OCI-LY3 (cell line): ENCODE measurements at regions not wholly inside any gene's neighbourhood (a gene's known extent, or its start where the extent isn't known, plus 50 kb on each side); places are given as distances from the start of the nearest gene placed in this dataset.

ENCODE experiments used
- H2AFZ ChIP-seq: fragments of 200-600, 300-600 bp; shearing (Covaris generic); 2 replicates; pipeline ENCODE4 v1.6.0; 2014; ENCODE audit warnings: antibody characterized with exemption, low read depth, low read length
- H3K27ac ChIP-seq: fragments of 200-600, 300-600 bp; sonication (generic); 2 replicates; pipeline ENCODE4 v1.5.1; 2014; ENCODE audit warnings: mild to moderate bottlenecking, low read length, moderate library complexity, mixed read lengths
- H3K27me3 ChIP-seq: fragments of 200-600, 300-600 bp; sonication (generic); 2 replicates; pipeline ENCODE4 v1.6.1; 2014; ENCODE audit warnings: low read depth, low read length, mixed read lengths
- H3K36me3 ChIP-seq: fragments of 200-600, 300-600 bp; sonication (generic); replicated peaks from 2 replicates; pipeline ENCODE3; 2014; ENCODE audit warnings: low read depth, low read length, mixed read lengths
- H3K4me1 ChIP-seq: fragments of 300-600, 200-600 bp; sonication (generic); 2 replicates; pipeline ENCODE4 v1.6.1; 2014; ENCODE audit warnings: low read length, mixed read lengths
- H3K4me2 ChIP-seq: fragments of 200-600, 300-600 bp; sonication (generic); 2 replicates; pipeline ENCODE4 v1.6.1; 2014; ENCODE audit warnings: low read length, mixed read lengths
- H3K4me3 ChIP-seq: fragments of 300-600, 200-600 bp; sonication (generic); 2 replicates; pipeline ENCODE4 v1.5.1; 2014; ENCODE audit warnings: antibody characterized with exemption, mild to moderate bottlenecking, low read length, moderate library complexity
- H3K79me2 ChIP-seq: fragments of 300-600, 200-600 bp; shearing (Covaris generic); 2 replicates; pipeline ENCODE4 v1.6.1; 2014; ENCODE audit warnings: mild to moderate bottlenecking, low read length, mixed read lengths
- H3K9ac ChIP-seq: fragments of 300-600, 200-600 bp; shearing (Covaris generic); 2 replicates; pipeline ENCODE4 v1.6.0; 2014; ENCODE audit warnings: mild to moderate bottlenecking, low read length, moderate library complexity
- H3K9me3 ChIP-seq: fragments of 200-600, 300-600 bp; shearing (Covaris generic); 2 replicates; pipeline ENCODE4 v1.6.1; 2014; ENCODE audit warnings: low read length, mixed read lengths; ENCODE audit not compliant: insufficient read depth
- H4K20me1 ChIP-seq: fragments of 200-600, 300-600 bp; sonication (generic); 2 replicates; pipeline ENCODE4 v1.6.1; 2016; ENCODE audit warnings: low read length, mixed read lengths; ENCODE audit not compliant: insufficient read depth
- CTCF ChIP-seq: fragments of 200-600, 300-600 bp; sonication (generic); IDR thresholded peaks from 2 replicates; pipeline ENCODE4 v1.5.1; 2014; ENCODE audit warnings: antibody characterized with exemption, low read length, low read depth
- EZH2phosphoT487 ChIP-seq: fragments of 200-600 bp; shearing (Covaris generic); IDR thresholded peaks from 2 replicates; pipeline ENCODE4 v1.6.1; 2018; ENCODE audit warnings: antibody characterized with exemption, mixed run types, low read depth

- no peaks in the 10 kb centered on the region for H4K20me1 ChIP-seq
- H3K27ac ChIP-seq, result no peak overlapping the region
- TF ChIP-seq EZH2phosphoT487, result no peak
- no peak for TF ChIP-seq CTCF
- no peaks in the 10 kb centered on the region for H3K36me3 ChIP-seq
- no peaks in the 10 kb centered on the region for H3K27me3 ChIP-seq
- H3K79me2 ChIP-seq, result no peaks in the 10 kb centered on the region
- H3K4me2 ChIP-seq, result no peak overlapping the region
- no peak overlapping the region for H3K9ac ChIP-seq
- H3K4me3 ChIP-seq, result no peak overlapping the region
- H2AFZ ChIP-seq, result no peak overlapping the region
- H3K4me1 ChIP-seq, result no peaks in the 10 kb centered on the region
- H3K9me3 ChIP-seq, result no peaks in the 10 kb centered on the region
Measured at GRCh38 chr19:30906871-30907270, 442.4 kb downstream of the TSHZ3 start.

- Histone ChIP-seq H3K4me3 (no peak overlapping the region), H4K20me1 (no peaks in the 10 kb centered on the region), H3K9me3 (no peaks in the 10 kb centered on the region), H3K79me2 (no peaks in the 10 kb centered on the region), H3K27me3 (no peaks in the 10 kb centered on the region), H3K4me2 (no peak overlapping the region), H3K9ac (no peak overlapping the region), H3K4me1 (no peaks in the 10 kb centered on the region), H3K36me3 (no peaks in the 10 kb centered on the region), H3K27ac (no peak overlapping the region), H2AFZ (no peak overlapping the region)
- TF ChIP-seq CTCF (no peak), EZH2phosphoT487 (no peak)
Measured at GRCh38 chr19:30900051-30900450, 449.2 kb downstream of the TSHZ3 start.

GRCh38 chr19:30898353-30899103, 450.7 kb downstream of the TSHZ3 start:
- no peaks in the 10 kb centered on the region for H3K79me2 ChIP-seq
- no peaks in the 10 kb centered on the region for H3K27me3 ChIP-seq
- no peaks in the 10 kb centered on the region for H3K9me3 ChIP-seq
- TF ChIP-seq EZH2phosphoT487 (no peak), CTCF (no peak)
- H2AFZ ChIP-seq, result no peak overlapping the region
- no peak overlapping the region for H3K27ac ChIP-seq
- no peak overlapping the region for H3K9ac ChIP-seq
- no peaks in the 10 kb centered on the region for H3K36me3 ChIP-seq
- H3K4me2 ChIP-seq, result no peak overlapping the region
- H3K4me1 ChIP-seq, result no peaks in the 10 kb centered on the region
- H3K4me3 ChIP-seq, result no peak overlapping the region
- H4K20me1 ChIP-seq, result no peaks in the 10 kb centered on the region

- H4K20me1 ChIP-seq, result no peaks in the 10 kb centered on the region
- no peak overlapping the region for H2AFZ ChIP-seq
- no peak overlapping the region for H3K9ac ChIP-seq
- no peaks in the 10 kb centered on the region for H3K9me3 ChIP-seq
- no peak for TF ChIP-seq EZH2phosphoT487
- TF ChIP-seq CTCF, result no peak
- no peak overlapping the region for H3K27ac ChIP-seq
- H3K27me3 ChIP-seq, result no peaks in the 10 kb centered on the region
- H3K4me1 ChIP-seq, result no peaks in the 10 kb centered on the region
- H3K36me3 ChIP-seq, result no peaks in the 10 kb centered on the region
- H3K79me2 ChIP-seq, result no peaks in the 10 kb centered on the region
- no peak overlapping the region for H3K4me3 ChIP-seq
- H3K4me2 ChIP-seq, result no peak overlapping the region
Measured at GRCh38 chr19:30897553-30897952, 451.7 kb downstream of the TSHZ3 start.
